ENCODE measurements at regions not wholly inside any gene's neighbourhood (a gene's known extent, or its start where the extent isn't known, plus 50 kb on each side); places are given as distances from the start of the nearest gene placed in this dataset.
"Not testable (repeated sequence)": the region's sequence is repeated elsewhere in the genome, so short reads cannot be mapped to it uniquely, and the experiment has no call there.

- DNase-seq: no peak
These were observed 1300.0 kb upstream of the FAM98A start for GRCh38 chr2:34899079-34899478.

- DNase-seq: no peak
These were observed 1293.7 kb upstream of the FAM98A start for GRCh38 chr2:34892766-34893165.

GRCh38 chr2:34892256-34892655 is 1293.2 kb upstream of the FAM98A start:
- DNase-seq: no peak

- DNase-seq: no peak
These were observed 1276.1 kb upstream of the FAM98A start for GRCh38 chr2:34875091-34875745.

- no peak for DNase-seq
These were observed 1254.5 kb upstream of the FAM98A start for GRCh38 chr2:34853646-34854045.

GRCh38 chr2:34851804-34852203 is 1252.7 kb upstream of the FAM98A start:
- no peak for DNase-seq

- no peak for DNase-seq
These were observed 1250.7 kb upstream of the FAM98A start for GRCh38 chr2:34849827-34850226.

- DNase-seq: peak in 1 of 2 donors; percentile 56
These were observed 1249.6 kb upstream of the FAM98A start for GRCh38 chr2:34848691-34849090.

GRCh38 chr2:34848132-34848531 is 1249.0 kb upstream of the FAM98A start:
- DNase-seq: no peak

- DNase-seq: no peak
These were observed 1245.5 kb upstream of the FAM98A start for GRCh38 chr2:34844629-34845028.

- DNase-seq: no peak
These were observed 1239.3 kb upstream of the FAM98A start for GRCh38 chr2:34838408-34838807.

- no peak for DNase-seq
These were observed 1237.3 kb upstream of the FAM98A start for GRCh38 chr2:34836361-34836760.

GRCh38 chr2:34831096-34831495 is 1232.0 kb upstream of the FAM98A start:
- DNase-seq: no peak

- no peak for DNase-seq
These were observed 1229.4 kb upstream of the FAM98A start for GRCh38 chr2:34828481-34828880.

- no peak for DNase-seq
These were observed 1228.3 kb upstream of the FAM98A start for GRCh38 chr2:34827398-34827797.

- DNase-seq: no peak
These were observed 1226.6 kb upstream of the FAM98A start for GRCh38 chr2:34825686-34826085.

GRCh38 chr2:34822616-34823015 is 1223.5 kb upstream of the FAM98A start:
- DNase-seq: no peak

- no peak for DNase-seq
These were observed 1216.1 kb upstream of the FAM98A start for GRCh38 chr2:34815052-34815741.

GRCh38 chr2:34810456-34810855 is 1211.4 kb upstream of the FAM98A start:
- no peak for DNase-seq

- no peak for DNase-seq
These were observed 1209.3 kb upstream of the FAM98A start for GRCh38 chr2:34808426-34808825.

- DNase-seq: no peak
These were observed 1207.8 kb upstream of the FAM98A start for GRCh38 chr2:34806891-34807290.

GRCh38 chr2:34806396-34806795 is 1207.3 kb upstream of the FAM98A start:
- no peak for DNase-seq

GRCh38 chr2:34799556-34799955 is 1200.5 kb upstream of the FAM98A start:
- no peak for DNase-seq

- DNase-seq: not testable (repeated sequence)
These were observed 1196.5 kb upstream of the FAM98A start for GRCh38 chr2:34795586-34795985.

GRCh38 chr2:34789169-34789568 is 1190.1 kb upstream of the FAM98A start:
- no peak for DNase-seq
